ENCODE measurements at regions not wholly inside any gene's neighbourhood (a gene's known extent, or its start where the extent isn't known, plus 50 kb on each side); places are given as distances from the start of the nearest gene placed in this dataset.

DNA sequence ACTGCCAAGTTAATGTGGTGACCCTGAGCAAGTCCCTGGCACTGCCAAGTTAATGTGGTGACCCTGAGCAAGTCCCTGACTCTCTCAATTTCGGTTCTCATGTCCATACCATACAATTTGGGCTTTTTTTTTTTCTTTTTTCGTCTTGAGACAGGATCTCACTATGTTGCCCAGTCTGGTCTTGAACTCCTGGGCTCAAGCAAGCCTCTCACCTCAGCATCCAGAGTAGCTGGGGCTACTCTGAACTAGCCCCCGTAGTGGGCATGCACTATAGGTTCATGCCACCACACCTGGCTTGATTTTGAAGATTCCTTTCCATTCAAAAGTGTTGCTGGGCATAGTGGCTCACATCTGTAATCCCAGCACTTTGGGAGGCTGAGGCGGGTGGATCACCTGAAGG, 100.0 kb upstream of the FOXP4 start:
- TF ChIP-seq, protein P1, sequence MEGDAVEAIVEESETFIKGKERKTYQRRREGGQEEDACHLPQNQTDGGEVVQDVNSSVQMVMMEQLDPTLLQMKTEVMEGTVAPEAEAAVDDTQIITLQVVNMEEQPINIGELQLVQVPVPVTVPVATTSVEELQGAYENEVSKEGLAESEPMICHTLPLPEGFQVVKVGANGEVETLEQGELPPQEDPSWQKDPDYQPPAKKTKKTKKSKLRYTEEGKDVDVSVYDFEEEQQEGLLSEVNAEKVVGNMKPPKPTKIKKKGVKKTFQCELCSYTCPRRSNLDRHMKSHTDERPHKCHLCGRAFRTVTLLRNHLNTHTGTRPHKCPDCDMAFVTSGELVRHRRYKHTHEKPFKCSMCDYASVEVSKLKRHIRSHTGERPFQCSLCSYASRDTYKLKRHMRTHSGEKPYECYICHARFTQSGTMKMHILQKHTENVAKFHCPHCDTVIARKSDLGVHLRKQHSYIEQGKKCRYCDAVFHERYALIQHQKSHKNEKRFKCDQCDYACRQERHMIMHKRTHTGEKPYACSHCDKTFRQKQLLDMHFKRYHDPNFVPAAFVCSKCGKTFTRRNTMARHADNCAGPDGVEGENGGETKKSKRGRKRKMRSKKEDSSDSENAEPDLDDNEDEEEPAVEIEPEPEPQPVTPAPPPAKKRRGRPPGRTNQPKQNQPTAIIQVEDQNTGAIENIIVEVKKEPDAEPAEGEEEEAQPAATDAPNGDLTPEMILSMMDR (conservative IDR thresholded peaks at IDR 0.05; ENCODE audit: low read depth, low read length), result no peak
- TF ChIP-seq RFX5 (IDR thresholded peaks at IDR 0.05; ENCODE audit: low read depth, low read length), result no peak
- TF ChIP-seq POLR2A (IDR thresholded peaks at IDR 0.05; ENCODE audit: low read depth, low read length), result no peak
- no peak for TF ChIP-seq CEBPB (IDR thresholded peaks at IDR 0.05; ENCODE audit: low read depth, low read length)
- TF ChIP-seq MXI1 (IDR thresholded peaks at IDR 0.05; ENCODE audit: borderline replicate concordance, low read depth, low read length), result no peak
- no peak for TF ChIP-seq ELK1 (IDR thresholded peaks at IDR 0.05; ENCODE audit: borderline replicate concordance, low read depth, low read length)
- no peak for TF ChIP-seq RAD21 (IDR thresholded peaks at IDR 0.05; ENCODE audit: low read length)
- no peak for TF ChIP-seq BHLHE40 (IDR thresholded peaks at IDR 0.05; ENCODE audit: low read depth, low read length)

Data from IMR-90 (cell line).